Keratinocyte (primary cell): ENCODE measurements at regions not wholly inside any gene's neighbourhood (a gene's known extent, or its start where the extent isn't known, plus 50 kb on each side); places are given as distances from the start of the nearest gene placed in this dataset.

Experiments
- DNase-seq: peaks from one replicate; pipeline ENCODE4 v3.0.0-alpha.2; 2011; ENCODE audit warnings: low read depth, missing footprints, low spot score
- FAIRE-seq: peaks from 2 replicates; lab custom pipeline; 2011; peaks lifted over from hg19 to GRCh38; lab: Jason Lieb, UNC
- H2AFZ ChIP-seq: 2 replicates; pipeline ENCODE4 v1.6.0; 2012; ENCODE audit warnings: low read length, control low read depth, inconsistent platforms; ENCODE audit not compliant: control insufficient read depth
- H3K27ac ChIP-seq: 2 replicates; pipeline ENCODE4 v1.5.1; 2011; ENCODE audit warnings: low read length; ENCODE audit not compliant: control insufficient read depth, insufficient read depth
- H3K27me3 ChIP-seq: 3 replicates; pipeline ENCODE4 v1.6.0; 2011; ENCODE audit warnings: low read length; ENCODE audit not compliant: control insufficient read depth, insufficient read depth; ENCODE audit errors: extremely low read depth
- H3K36me3 ChIP-seq, 2 experiments: 2 replicates in 1 of 2; 3 replicates in 1 of 2; pipeline ENCODE4 v1.5.1; 2011; ENCODE audit warnings: low read length in 2 of 2, mild to moderate bottlenecking in 1 of 2; ENCODE audit not compliant: control insufficient read depth in 2 of 2, insufficient read depth in 2 of 2; ENCODE audit errors: extremely low read depth in 1 of 2
- H3K4me1 ChIP-seq: 3 replicates; pipeline ENCODE4 v1.5.1; 2011; ENCODE audit warnings: low read length; ENCODE audit not compliant: control insufficient read depth, insufficient read depth; ENCODE audit errors: extremely low read depth
- H3K4me2 ChIP-seq: 3 replicates; pipeline ENCODE4 v1.6.0; 2011; ENCODE audit warnings: low read depth, low read length; ENCODE audit not compliant: control insufficient read depth, insufficient read depth; ENCODE audit errors: extremely low read depth
- H3K4me3 ChIP-seq, 3 experiments: fragments of 200-600 bp in 1 of 3; sonication (generic) in 1 of 3; 2 replicates in 2 of 3; 3 replicates in 1 of 3; pipeline ENCODE4 v1.5.1; 2011 to 2016; ENCODE audit warnings: low read length in 3 of 3, mild to moderate bottlenecking in 3 of 3, control low read depth in 2 of 3, inconsistent platforms in 1 of 3, low read depth in 1 of 3, mixed read lengths in 1 of 3, mixed run types in 1 of 3, moderate library complexity in 1 of 3; ENCODE audit not compliant: control insufficient read depth in 2 of 3, insufficient read depth in 2 of 3; ENCODE audit errors: extremely low read depth in 1 of 3
- H3K79me2 ChIP-seq: 2 replicates; pipeline ENCODE4 v1.6.0; 2012; ENCODE audit warnings: low read length; ENCODE audit not compliant: control insufficient read depth, insufficient read depth
- H3K9ac ChIP-seq: 3 replicates; pipeline ENCODE4 v1.6.0; 2011; ENCODE audit warnings: low read length; ENCODE audit not compliant: control insufficient read depth, insufficient read depth; ENCODE audit errors: extremely low read depth
- H3K9me1 ChIP-seq: 3 replicates; pipeline ENCODE4 v1.6.0; 2011; ENCODE audit warnings: low read length; ENCODE audit not compliant: control insufficient read depth, insufficient read depth; ENCODE audit errors: extremely low read depth
- H3K9me3 ChIP-seq: 2 replicates; pipeline ENCODE4 v1.5.1; 2012; ENCODE audit warnings: low read depth, low read length; ENCODE audit not compliant: control insufficient read depth
- H4K20me1 ChIP-seq: 3 replicates; pipeline ENCODE4 v1.6.0; 2011; ENCODE audit warnings: low read length; ENCODE audit not compliant: control insufficient read depth, insufficient read depth; ENCODE audit errors: extremely low read depth
- EZH2 ChIP-seq: IDR thresholded peaks from one replicate; pipeline ENCODE4 v1.6.1; 2012; ENCODE audit warnings: inconsistent platforms, mild to moderate bottlenecking, low read length, moderate library complexity
- dilution Hi-C: fragments of 300-500 bp; cut with MboI; formaldehyde crosslinking; loops from one replicate; pipeline ENCODE4 v1.7.0; 2020; ENCODE audit warnings: low sequenced_read_pairs; ENCODE audit not compliant: extremely low pct_ligation_motif_present
- TF ChIP-seq, protein P1 (sequence below), 3 experiments: IDR thresholded peaks in 1 of 3; conservative IDR thresholded peaks in 1 of 3; optimal IDR thresholded peaks in 1 of 3; 2 replicates in 2 of 3; 3 replicates in 1 of 3; pipeline versions ENCODE3 to v1.5.1; 2011; ENCODE audit warnings: low read length in 3 of 3, mild to moderate bottlenecking in 3 of 3, moderate library complexity in 2 of 3, control low read depth in 1 of 3, inconsistent platforms in 1 of 3; ENCODE audit not compliant: insufficient read depth in 2 of 3; ENCODE audit errors: extremely low read depth in 1 of 3

DNA sequence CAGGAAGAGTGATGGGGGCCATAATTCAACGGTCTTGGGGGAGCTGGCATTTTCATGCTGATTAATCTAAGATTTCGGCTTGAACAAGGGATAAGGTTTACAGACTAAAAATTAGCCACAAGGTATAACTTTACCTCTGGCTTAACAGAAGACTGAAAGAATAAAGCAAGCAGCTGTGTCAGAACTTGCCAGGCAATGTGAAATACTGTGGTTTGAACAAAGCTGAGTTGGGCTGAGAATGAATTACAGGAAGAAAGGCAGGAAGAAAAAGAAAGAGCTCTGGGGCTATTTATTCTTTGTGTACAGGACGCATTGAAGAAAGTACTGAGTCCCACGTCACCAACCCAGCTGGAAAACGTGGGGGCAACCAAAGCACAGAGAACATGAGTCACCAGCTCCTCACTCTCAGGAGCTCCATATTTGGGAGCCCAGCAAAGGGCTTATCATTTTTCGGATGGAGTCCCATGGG lies 121.5 kb upstream of the NEDD9 start:
- DNase-seq (no peak), FAIRE-seq (peak; percentile 91)
- Histone ChIP-seq H3K27me3 (no peaks in the 10 kb centered on the region), H3K4me1 (peaks cover 31% of the 10 kb centered on the region), H3K9ac (peak overlapping the region; percentile 45), H3K27ac (peak overlapping the region; percentile 51), H4K20me1 (no peaks in the 10 kb centered on the region), H3K4me3 (no peak overlapping the region), H2AFZ (no peak overlapping the region), H3K4me2 (peak overlapping the region; percentile 42), H3K9me3 (no peaks in the 10 kb centered on the region), H3K36me3 (no peaks in the 10 kb centered on the region), H3K79me2 (no peaks in the 10 kb centered on the region), H3K9me1 (no peaks in the 10 kb centered on the region)
- dilution Hi-C loops = no loop called here
- TF ChIP-seq, protein P1, sequence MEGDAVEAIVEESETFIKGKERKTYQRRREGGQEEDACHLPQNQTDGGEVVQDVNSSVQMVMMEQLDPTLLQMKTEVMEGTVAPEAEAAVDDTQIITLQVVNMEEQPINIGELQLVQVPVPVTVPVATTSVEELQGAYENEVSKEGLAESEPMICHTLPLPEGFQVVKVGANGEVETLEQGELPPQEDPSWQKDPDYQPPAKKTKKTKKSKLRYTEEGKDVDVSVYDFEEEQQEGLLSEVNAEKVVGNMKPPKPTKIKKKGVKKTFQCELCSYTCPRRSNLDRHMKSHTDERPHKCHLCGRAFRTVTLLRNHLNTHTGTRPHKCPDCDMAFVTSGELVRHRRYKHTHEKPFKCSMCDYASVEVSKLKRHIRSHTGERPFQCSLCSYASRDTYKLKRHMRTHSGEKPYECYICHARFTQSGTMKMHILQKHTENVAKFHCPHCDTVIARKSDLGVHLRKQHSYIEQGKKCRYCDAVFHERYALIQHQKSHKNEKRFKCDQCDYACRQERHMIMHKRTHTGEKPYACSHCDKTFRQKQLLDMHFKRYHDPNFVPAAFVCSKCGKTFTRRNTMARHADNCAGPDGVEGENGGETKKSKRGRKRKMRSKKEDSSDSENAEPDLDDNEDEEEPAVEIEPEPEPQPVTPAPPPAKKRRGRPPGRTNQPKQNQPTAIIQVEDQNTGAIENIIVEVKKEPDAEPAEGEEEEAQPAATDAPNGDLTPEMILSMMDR (optimal IDR thresholded peaks at IDR 0.05 in 1 of 3, IDR thresholded peaks at IDR 0.05 in 1 of 3, conservative IDR thresholded peaks at IDR 0.05 in 1 of 3; ENCODE audit: extremely low read depth in 1 of 3, insufficient read depth in 2 of 3, low read length in 3 of 3) = no peak
- no peak for TF ChIP-seq EZH2

DNA sequence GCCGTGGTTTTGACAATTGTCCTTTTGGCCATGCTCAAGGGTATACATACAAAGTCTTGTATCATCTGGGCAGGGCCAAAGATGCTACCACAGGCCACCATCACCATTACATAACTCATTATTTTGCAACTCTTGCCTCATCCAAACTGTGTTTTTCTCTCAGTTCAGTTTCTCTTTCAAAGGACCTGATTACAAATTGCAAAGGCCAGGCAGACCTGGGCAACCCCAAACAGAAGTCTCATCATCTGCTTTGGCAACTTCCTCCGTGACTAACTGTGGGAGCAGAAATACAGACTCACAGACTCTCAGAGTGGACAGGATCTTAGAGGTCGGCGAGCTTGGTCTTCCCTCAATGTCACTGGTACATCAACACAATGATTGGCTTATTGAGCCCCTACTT lies 117.8 kb upstream of the NEDD9 start:
- no peak for DNase-seq
- H3K9ac ChIP-seq = no peak overlapping the region
- no peaks in the 10 kb centered on the region for H3K9me3 ChIP-seq
- dilution Hi-C loops = no loop called here
- no peak for FAIRE-seq
- no peaks in the 10 kb centered on the region for H3K79me2 ChIP-seq
- H3K36me3 ChIP-seq = no peaks in the 10 kb centered on the region
- H3K4me1 ChIP-seq = peaks cover 19% of the 10 kb centered on the region
- H3K4me2 ChIP-seq = no peak overlapping the region
- TF ChIP-seq EZH2 = no peak
- TF ChIP-seq, protein P1 (optimal IDR thresholded peaks at IDR 0.05 in 1 of 3, IDR thresholded peaks at IDR 0.05 in 1 of 3, conservative IDR thresholded peaks at IDR 0.05 in 1 of 3; ENCODE audit: extremely low read depth in 1 of 3, insufficient read depth in 2 of 3, low read length in 3 of 3) = no peak
- no peaks in the 10 kb centered on the region for H3K27me3 ChIP-seq
- H2AFZ ChIP-seq = no peak overlapping the region
- H3K9me1 ChIP-seq = no peaks in the 10 kb centered on the region
- no peak overlapping the region for H3K27ac ChIP-seq
- no peaks in the 10 kb centered on the region for H4K20me1 ChIP-seq
- no peak overlapping the region for H3K4me3 ChIP-seq
